ENCODE measurements at regions not wholly inside any gene's neighbourhood (a gene's known extent, or its start where the extent isn't known, plus 50 kb on each side); places are given as distances from the start of the nearest gene placed in this dataset.

- TF ChIP-seq ZNF462 (CRISPR knock-in tag; IDR thresholded peaks at IDR 0.05), result no peak
- no peak for TF ChIP-seq JUNB (IDR thresholded peaks at IDR 0.05; ENCODE audit: unreplicated experiment)
- TF ChIP-seq ZNF331 (CRISPR knock-in tag; IDR thresholded peaks at IDR 0.05; ENCODE audit: low read depth), result no peak
- no peak for TF ChIP-seq EZH2 (IDR thresholded peaks at IDR 0.05; ENCODE audit: low read depth, unreplicated experiment)
Observed at GRCh38 chr15:60265057-60265456, 132.7 kb downstream of the ANXA2 start (continued).

GRCh38 chr15:60272623-60273022 lies 125.2 kb downstream of the ANXA2 start:
- Histone ChIP-seq H3K36me3 (ENCODE audit: insufficient read depth) (peaks cover 16% of the 10 kb centered on the region; the same call in 1 of the 2 replicates), H3K27me3 (ENCODE audit: insufficient read depth) (no peaks in the 10 kb centered on the region), H3K9me2 (ENCODE audit: insufficient read depth) (0 out of 2 replicates have a peak, but pooled peaks cover 8% of the 10 kb centered on the region), H3K4me1 (ENCODE audit: insufficient read depth) (no peaks in the 10 kb centered on the region), H2AFZ (no peak overlapping the region), H3K4me2 (no peak overlapping the region), H4K20me1 (replicated peaks; ENCODE audit: insufficient read depth) (no peaks in the 10 kb centered on the region), H3K4me3 (no peak overlapping the region), H3K27ac (ENCODE audit: low read depth) (no peak overlapping the region), H3K79me2 (replicated peaks; ENCODE audit: insufficient read depth) (no peaks in the 10 kb centered on the region), H3F3A (replicated peaks; ENCODE audit: low read depth) (no peaks in the 10 kb centered on the region)
- no peak overlapping the region for H3K27ac Mint-ChIP-seq
- no peak overlapping the region for H3K4me3 Mint-ChIP-seq
- DNase-seq (ENCODE audit: low spot score) (peak; percentile 37), ATAC-seq (peak; percentile 42; the same call in 2 of the 3 replicates)
- H3K27me3 Mint-ChIP-seq (ENCODE audit: insufficient read depth, low read depth, poor library complexity), result no peaks in the 10 kb centered on the region
- H3K36me3 Mint-ChIP-seq (ENCODE audit: low read depth), result peaks cover 16% of the 10 kb centered on the region; the same call in 2 of the 3 replicates
- TF ChIP-seq CTCF (conservative IDR thresholded peaks at IDR 0.05; ENCODE audit: low read depth in 2 of 2) (peak; percentile 47 to 65), CREB1 (CRISPR knock-in tag; IDR thresholded peaks at IDR 0.05; ENCODE audit: low read depth) (no peak), NANOG (IDR thresholded peaks at IDR 0.05; ENCODE audit: borderline replicate concordance) (no peak), ZNF114 (CRISPR knock-in tag; IDR thresholded peaks at IDR 0.05) (no peak), ZNF331 (CRISPR knock-in tag; IDR thresholded peaks at IDR 0.05; ENCODE audit: low read depth) (no peak), EZH2phosphoT487 (IDR thresholded peaks at IDR 0.05; ENCODE audit: unreplicated experiment) (no peak)
- H3K4me1 Mint-ChIP-seq, result no peaks in the 10 kb centered on the region
- H3K9me3 Mint-ChIP-seq, result peaks cover 23% of the 10 kb centered on the region
